ENCODE measurements at regions not wholly inside any gene's neighbourhood (a gene's known extent, or its start where the extent isn't known, plus 50 kb on each side); places are given as distances from the start of the nearest gene placed in this dataset.

DNA sequence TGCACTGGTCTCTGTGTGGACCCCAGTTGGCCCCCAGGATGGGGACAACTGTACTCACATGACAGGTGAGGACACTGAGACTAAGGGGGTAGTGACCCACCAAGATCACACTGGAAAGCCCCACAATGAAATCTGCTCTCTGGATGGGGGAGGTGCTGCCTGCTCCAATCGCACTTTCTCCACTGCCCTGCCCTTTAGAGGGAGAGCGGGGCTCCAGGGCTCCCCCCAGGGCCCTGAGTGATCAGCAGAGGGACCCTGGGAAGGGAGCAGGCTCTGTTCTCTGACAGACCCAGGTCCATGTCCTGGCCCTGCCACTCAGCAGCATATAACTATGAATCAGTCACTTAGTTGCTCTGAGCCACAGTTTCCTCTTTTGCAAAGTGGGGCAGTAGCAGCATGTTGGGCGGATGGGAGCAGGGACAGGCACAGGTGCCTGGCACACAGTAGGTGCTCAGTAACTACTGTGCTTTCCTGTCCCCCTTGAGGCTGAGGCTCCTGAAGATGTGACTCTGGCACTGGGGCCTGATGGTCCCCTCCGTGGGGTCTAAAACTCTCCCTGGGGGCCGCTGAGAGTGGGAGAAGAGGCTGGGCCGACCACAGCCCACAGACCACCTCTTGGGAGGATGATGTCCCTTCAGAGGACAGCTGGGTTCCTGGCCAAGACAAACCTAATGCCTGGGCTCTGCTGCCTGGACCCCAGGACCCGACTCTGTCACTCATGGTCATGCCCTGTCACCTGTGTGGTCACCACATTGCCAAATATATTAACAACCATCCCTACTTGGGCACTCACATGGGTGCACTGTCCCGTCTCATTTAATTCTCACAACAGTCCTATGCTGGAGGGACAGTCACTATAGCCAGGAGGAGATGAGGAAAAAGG lies 222.7 kb downstream of the PTPRU start:
- TF ChIP-seq, protein P1, sequence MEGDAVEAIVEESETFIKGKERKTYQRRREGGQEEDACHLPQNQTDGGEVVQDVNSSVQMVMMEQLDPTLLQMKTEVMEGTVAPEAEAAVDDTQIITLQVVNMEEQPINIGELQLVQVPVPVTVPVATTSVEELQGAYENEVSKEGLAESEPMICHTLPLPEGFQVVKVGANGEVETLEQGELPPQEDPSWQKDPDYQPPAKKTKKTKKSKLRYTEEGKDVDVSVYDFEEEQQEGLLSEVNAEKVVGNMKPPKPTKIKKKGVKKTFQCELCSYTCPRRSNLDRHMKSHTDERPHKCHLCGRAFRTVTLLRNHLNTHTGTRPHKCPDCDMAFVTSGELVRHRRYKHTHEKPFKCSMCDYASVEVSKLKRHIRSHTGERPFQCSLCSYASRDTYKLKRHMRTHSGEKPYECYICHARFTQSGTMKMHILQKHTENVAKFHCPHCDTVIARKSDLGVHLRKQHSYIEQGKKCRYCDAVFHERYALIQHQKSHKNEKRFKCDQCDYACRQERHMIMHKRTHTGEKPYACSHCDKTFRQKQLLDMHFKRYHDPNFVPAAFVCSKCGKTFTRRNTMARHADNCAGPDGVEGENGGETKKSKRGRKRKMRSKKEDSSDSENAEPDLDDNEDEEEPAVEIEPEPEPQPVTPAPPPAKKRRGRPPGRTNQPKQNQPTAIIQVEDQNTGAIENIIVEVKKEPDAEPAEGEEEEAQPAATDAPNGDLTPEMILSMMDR (IDR thresholded peaks at IDR 0.05; ENCODE audit: low read depth, low read length), result no peak
- TF ChIP-seq POLR2A (IDR thresholded peaks at IDR 0.05; ENCODE audit: extremely low read depth, insufficient read length) (no peak), MYC (IDR thresholded peaks at IDR 0.05; ENCODE audit: low read depth, low read length) (no peak)
- TF ChIP-seq, protein P2, sequence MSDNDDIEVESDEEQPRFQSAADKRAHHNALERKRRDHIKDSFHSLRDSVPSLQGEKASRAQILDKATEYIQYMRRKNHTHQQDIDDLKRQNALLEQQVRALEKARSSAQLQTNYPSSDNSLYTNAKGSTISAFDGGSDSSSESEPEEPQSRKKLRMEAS (IDR thresholded peaks at IDR 0.05; ENCODE audit: low read depth, low read length), result no peak

Data from NB4 (cell line).